Choroid plexus epithelial cell (primary cell): ENCODE measurements at regions not wholly inside any gene's neighbourhood (a gene's known extent, or its start where the extent isn't known, plus 50 kb on each side); places are given as distances from the start of the nearest gene placed in this dataset.

Source experiments
- DNase-seq: peaks from one replicate; pipeline ENCODE4 v3.0.0-alpha.2; 2010; ENCODE audit warnings: low read depth
- H3K4me3 ChIP-seq: 2 replicates; pipeline ENCODE4 v1.5.1; 2011; ENCODE audit warnings: low read depth, mild to moderate bottlenecking, control low read depth, low read length, moderate library complexity
- TF ChIP-seq, protein P1 (sequence below): conservative IDR thresholded peaks from 2 replicates; pipeline ENCODE4 v1.5.1; 2011; ENCODE audit warnings: low read depth, mild to moderate bottlenecking, control low read depth, inconsistent platforms, low read length, moderate library complexity

- TF ChIP-seq, protein P1, sequence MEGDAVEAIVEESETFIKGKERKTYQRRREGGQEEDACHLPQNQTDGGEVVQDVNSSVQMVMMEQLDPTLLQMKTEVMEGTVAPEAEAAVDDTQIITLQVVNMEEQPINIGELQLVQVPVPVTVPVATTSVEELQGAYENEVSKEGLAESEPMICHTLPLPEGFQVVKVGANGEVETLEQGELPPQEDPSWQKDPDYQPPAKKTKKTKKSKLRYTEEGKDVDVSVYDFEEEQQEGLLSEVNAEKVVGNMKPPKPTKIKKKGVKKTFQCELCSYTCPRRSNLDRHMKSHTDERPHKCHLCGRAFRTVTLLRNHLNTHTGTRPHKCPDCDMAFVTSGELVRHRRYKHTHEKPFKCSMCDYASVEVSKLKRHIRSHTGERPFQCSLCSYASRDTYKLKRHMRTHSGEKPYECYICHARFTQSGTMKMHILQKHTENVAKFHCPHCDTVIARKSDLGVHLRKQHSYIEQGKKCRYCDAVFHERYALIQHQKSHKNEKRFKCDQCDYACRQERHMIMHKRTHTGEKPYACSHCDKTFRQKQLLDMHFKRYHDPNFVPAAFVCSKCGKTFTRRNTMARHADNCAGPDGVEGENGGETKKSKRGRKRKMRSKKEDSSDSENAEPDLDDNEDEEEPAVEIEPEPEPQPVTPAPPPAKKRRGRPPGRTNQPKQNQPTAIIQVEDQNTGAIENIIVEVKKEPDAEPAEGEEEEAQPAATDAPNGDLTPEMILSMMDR = no peak
- H3K4me3 ChIP-seq = no peak overlapping the region
- no peak for DNase-seq
These were observed 293.0 kb upstream of the BTBD3 start for GRCh38 chr20:11624704-11625103.

DNA sequence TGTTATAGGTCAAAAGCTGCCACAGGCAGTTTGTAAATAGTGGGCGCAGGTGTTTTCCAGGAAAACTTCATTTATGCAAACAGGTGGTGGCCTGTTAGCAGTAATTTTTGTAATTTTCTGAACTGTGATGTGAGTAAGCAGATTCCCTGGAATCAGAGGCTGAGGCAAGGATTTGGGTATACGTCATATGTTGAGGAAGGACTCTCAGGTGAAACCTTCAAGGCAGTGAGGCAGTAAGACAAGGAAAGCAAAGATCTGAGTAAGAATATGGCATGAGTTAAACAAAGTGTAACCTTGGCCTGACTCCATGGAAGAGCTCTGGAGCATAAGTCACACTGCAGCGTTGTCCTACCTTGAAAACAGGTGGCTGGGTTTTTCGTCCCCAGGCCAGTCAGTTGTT, 291.1 kb upstream of the BTBD3 start:
- no peak for DNase-seq
- TF ChIP-seq, protein P1 = no peak
- no peak overlapping the region for H3K4me3 ChIP-seq

- H3K4me3 ChIP-seq = no peak overlapping the region
- DNase-seq = no peak
- TF ChIP-seq, protein P1 = no peak
These were observed 274.8 kb upstream of the BTBD3 start for GRCh38 chr20:11642866-11643265.

- no peak for DNase-seq
- H3K4me3 ChIP-seq = no peak overlapping the region
- TF ChIP-seq, protein P1 = no peak
These were observed 271.3 kb upstream of the BTBD3 start for GRCh38 chr20:11646359-11646758.

DNA sequence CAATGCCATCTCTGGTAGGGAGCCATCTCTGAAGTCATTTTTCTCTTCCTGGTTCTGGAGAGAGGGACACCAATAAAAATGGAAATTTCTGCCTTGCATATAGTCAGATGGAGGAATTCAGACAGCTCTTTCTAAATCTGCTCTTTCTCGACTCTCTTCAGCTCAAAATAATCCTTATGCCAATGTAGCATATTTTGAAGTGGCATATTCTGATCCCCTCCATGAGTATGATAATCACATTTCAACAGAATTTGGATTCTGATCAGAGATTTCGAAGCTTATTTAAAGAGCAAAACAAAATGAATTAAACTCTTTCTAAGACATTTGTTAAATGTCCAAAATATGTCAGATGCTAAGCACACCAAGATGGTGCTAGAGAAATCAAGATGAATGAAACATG, 267.1 kb upstream of the BTBD3 start:
- H3K4me3 ChIP-seq = no peak overlapping the region
- TF ChIP-seq, protein P1 = no peak
- DNase-seq = no peak

- H3K4me3 ChIP-seq = no peak overlapping the region
- TF ChIP-seq, protein P1 = no peak
- DNase-seq = no peak
These were observed 266.6 kb upstream of the BTBD3 start for GRCh38 chr20:11651138-11651537.

DNA sequence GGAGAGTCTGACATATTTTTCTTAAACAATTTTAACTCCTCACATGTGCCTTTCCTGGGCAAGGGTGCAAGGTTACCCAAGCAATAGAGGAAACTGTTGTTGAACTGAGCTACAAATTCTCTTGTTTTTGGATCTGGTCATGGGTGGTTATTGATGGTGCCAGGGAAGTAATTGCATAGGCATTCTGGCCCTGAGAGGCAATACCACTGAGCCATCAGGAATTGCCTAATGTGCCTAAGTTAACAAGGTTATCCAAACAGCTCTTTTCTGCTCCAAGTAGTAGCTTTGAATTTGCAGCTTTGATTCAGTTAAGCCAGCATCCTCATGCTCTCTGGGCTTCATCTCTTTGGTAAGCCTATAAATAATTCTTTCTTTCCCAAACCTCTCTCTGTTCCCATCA, 266.0 kb upstream of the BTBD3 start:
- no peak overlapping the region for H3K4me3 ChIP-seq
- TF ChIP-seq, protein P1 = no peak

More for the DNA sequence above, 266.0 kb upstream of the BTBD3 start:
- no peak for DNase-seq
